ENCODE measurements at regions not wholly inside any gene's neighbourhood (a gene's known extent, or its start where the extent isn't known, plus 50 kb on each side); places are given as distances from the start of the nearest gene placed in this dataset.
"Not testable (repeated sequence)": the region's sequence is repeated elsewhere in the genome, so short reads cannot be mapped to it uniquely, and the experiment has no call there.

- no peak overlapping the region for H3K4me3 ChIP-seq (ENCODE audit: insufficient read depth, low read depth, low read length)
- H3K27me3 ChIP-seq (ENCODE audit: control insufficient read depth, insufficient read depth, low read length): no peaks in the 10 kb centered on the region
- H3K36me3 ChIP-seq (replicated peaks; ENCODE audit: control insufficient read depth, insufficient read depth, low read length): no peaks in the 10 kb centered on the region
- DNase-seq: no peak
Measured at GRCh38 chr3:115204475-115204874, 57.4 kb upstream of the ZBTB20 start.

- Histone ChIP-seq H3K36me3 (replicated peaks; ENCODE audit: control insufficient read depth, insufficient read depth, low read length) (no peaks in the 10 kb centered on the region), H3K4me3 (ENCODE audit: insufficient read depth, low read depth, low read length) (no peak overlapping the region), H3K27me3 (ENCODE audit: control insufficient read depth, insufficient read depth, low read length) (no peaks in the 10 kb centered on the region)
- no peak for DNase-seq
Measured at GRCh38 chr3:115208066-115208750, 61.1 kb upstream of the ZBTB20 start.

- H3K36me3 ChIP-seq (replicated peaks; ENCODE audit: control insufficient read depth, insufficient read depth, low read length): no peaks in the 10 kb centered on the region
- no peak overlapping the region for H3K4me3 ChIP-seq (ENCODE audit: insufficient read depth, low read depth, low read length)
- H3K27me3 ChIP-seq (ENCODE audit: control insufficient read depth, insufficient read depth, low read length): no peaks in the 10 kb centered on the region
- no peak for DNase-seq
Measured at GRCh38 chr3:115211810-115212492, 64.9 kb upstream of the ZBTB20 start.

GRCh38 chr3:115212615-115213014 is 65.5 kb upstream of the ZBTB20 start:
- DNase-seq: no peak
- no peaks in the 10 kb centered on the region for H3K27me3 ChIP-seq (ENCODE audit: control insufficient read depth, insufficient read depth, low read length)
- no peak overlapping the region for H3K4me3 ChIP-seq (ENCODE audit: insufficient read depth, low read depth, low read length)
- no peaks in the 10 kb centered on the region for H3K36me3 ChIP-seq (replicated peaks; ENCODE audit: control insufficient read depth, insufficient read depth, low read length)

- H3K27me3 ChIP-seq (ENCODE audit: control insufficient read depth, insufficient read depth, low read length); H3K4me3 ChIP-seq (ENCODE audit: insufficient read depth, low read depth, low read length); DNase-seq; H3K36me3 ChIP-seq (replicated peaks; ENCODE audit: control insufficient read depth, insufficient read depth, low read length): not testable (repeated sequence)
Measured at GRCh38 chr3:115213052-115213451, 66.0 kb upstream of the ZBTB20 start.

- Histone ChIP-seq H3K27me3 (ENCODE audit: control insufficient read depth, insufficient read depth, low read length) (no peaks in the 10 kb centered on the region), H3K4me3 (ENCODE audit: insufficient read depth, low read depth, low read length) (no peak overlapping the region), H3K36me3 (replicated peaks; ENCODE audit: control insufficient read depth, insufficient read depth, low read length) (no peaks in the 10 kb centered on the region)
- no peak for DNase-seq
Measured at GRCh38 chr3:115217292-115217677, 70.2 kb upstream of the ZBTB20 start.

GRCh38 chr3:115217678-115218451 is 70.8 kb upstream of the ZBTB20 start:
- Histone ChIP-seq H3K4me3 (ENCODE audit: insufficient read depth, low read depth, low read length) (no peak overlapping the region), H3K27me3 (ENCODE audit: control insufficient read depth, insufficient read depth, low read length) (no peaks in the 10 kb centered on the region), H3K36me3 (replicated peaks; ENCODE audit: control insufficient read depth, insufficient read depth, low read length) (no peaks in the 10 kb centered on the region)
- peak; percentile 12 for DNase-seq

- Histone ChIP-seq H3K36me3 (replicated peaks; ENCODE audit: control insufficient read depth, insufficient read depth, low read length) (no peaks in the 10 kb centered on the region), H3K27me3 (ENCODE audit: control insufficient read depth, insufficient read depth, low read length) (no peaks in the 10 kb centered on the region), H3K4me3 (ENCODE audit: insufficient read depth, low read depth, low read length) (no peak overlapping the region)
- DNase-seq: no peak
Measured at GRCh38 chr3:115218859-115219258, 71.8 kb upstream of the ZBTB20 start.

GRCh38 chr3:115224687-115225086 is 77.6 kb upstream of the ZBTB20 start:
- no peaks in the 10 kb centered on the region for H3K27me3 ChIP-seq (ENCODE audit: control insufficient read depth, insufficient read depth, low read length)
- DNase-seq: no peak
- H3K4me3 ChIP-seq (ENCODE audit: insufficient read depth, low read depth, low read length): no peak overlapping the region
- no peaks in the 10 kb centered on the region for H3K36me3 ChIP-seq (replicated peaks; ENCODE audit: control insufficient read depth, insufficient read depth, low read length)

GRCh38 chr3:115226844-115227445 is 79.9 kb upstream of the ZBTB20 start:
- no peak for DNase-seq
- no peaks in the 10 kb centered on the region for H3K27me3 ChIP-seq (ENCODE audit: control insufficient read depth, insufficient read depth, low read length)
- no peaks in the 10 kb centered on the region for H3K36me3 ChIP-seq (replicated peaks; ENCODE audit: control insufficient read depth, insufficient read depth, low read length)
- no peak overlapping the region for H3K4me3 ChIP-seq (ENCODE audit: insufficient read depth, low read depth, low read length)

GRCh38 chr3:115227461-115227860 is 80.4 kb upstream of the ZBTB20 start:
- H3K4me3 ChIP-seq (ENCODE audit: insufficient read depth, low read depth, low read length): no peak overlapping the region
- no peaks in the 10 kb centered on the region for H3K36me3 ChIP-seq (replicated peaks; ENCODE audit: control insufficient read depth, insufficient read depth, low read length)
- H3K27me3 ChIP-seq (ENCODE audit: control insufficient read depth, insufficient read depth, low read length): no peaks in the 10 kb centered on the region
- DNase-seq: no peak

- Histone ChIP-seq H3K36me3 (replicated peaks; ENCODE audit: control insufficient read depth, insufficient read depth, low read length) (no peaks in the 10 kb centered on the region), H3K4me3 (ENCODE audit: insufficient read depth, low read depth, low read length) (no peak overlapping the region), H3K27me3 (ENCODE audit: control insufficient read depth, insufficient read depth, low read length) (no peaks in the 10 kb centered on the region)
- DNase-seq: no peak
Measured at GRCh38 chr3:115228266-115228665, 81.2 kb upstream of the ZBTB20 start.

GRCh38 chr3:115232167-115232566 is 85.1 kb upstream of the ZBTB20 start:
- no peaks in the 10 kb centered on the region for H3K27me3 ChIP-seq (ENCODE audit: control insufficient read depth, insufficient read depth, low read length)
- no peak overlapping the region for H3K4me3 ChIP-seq (ENCODE audit: insufficient read depth, low read depth, low read length)
- no peak for DNase-seq
- no peaks in the 10 kb centered on the region for H3K36me3 ChIP-seq (replicated peaks; ENCODE audit: control insufficient read depth, insufficient read depth, low read length)

- Histone ChIP-seq H3K4me3 (ENCODE audit: insufficient read depth, low read depth, low read length) (no peak overlapping the region), H3K36me3 (replicated peaks; ENCODE audit: control insufficient read depth, insufficient read depth, low read length) (no peaks in the 10 kb centered on the region), H3K27me3 (ENCODE audit: control insufficient read depth, insufficient read depth, low read length) (no peaks in the 10 kb centered on the region)
- no peak for DNase-seq
Measured at GRCh38 chr3:115233021-115233420, 85.9 kb upstream of the ZBTB20 start.

GRCh38 chr3:115236496-115236895 is 89.4 kb upstream of the ZBTB20 start:
- Histone ChIP-seq H3K27me3 (ENCODE audit: control insufficient read depth, insufficient read depth, low read length) (no peaks in the 10 kb centered on the region), H3K4me3 (ENCODE audit: insufficient read depth, low read depth, low read length) (no peak overlapping the region), H3K36me3 (replicated peaks; ENCODE audit: control insufficient read depth, insufficient read depth, low read length) (no peaks in the 10 kb centered on the region)
- DNase-seq: no peak
